Gastroesophageal sphincter (tissue), 4 donors: ENCODE measurements at regions not wholly inside any gene's neighbourhood (a gene's known extent, or its start where the extent isn't known, plus 50 kb on each side); places are given as distances from the start of the nearest gene placed in this dataset.

Experiments
- ATAC-seq: fragments of 150-250 bp; one replicate; pipeline ENCODE4 v1.9.1; 2016; ENCODE audit warnings: mild to moderate bottlenecking, moderate library complexity
- H3K27ac ChIP-seq, 4 donors: fragments of 200-600 bp; sonication (generic) in 3 of 4; 1 replicate in 3 of 4; 2 replicates in 1 of 4; pipeline ENCODE4 v1.5.1; 2016 to 2019
- H3K27me3 ChIP-seq: fragments of 200-600 bp; sonication (generic); one replicate; pipeline ENCODE4 v1.5.1; 2019
- H3K36me3 ChIP-seq, 2 donors: fragments of 200-600 bp; sonication (generic); one replicate each; pipeline ENCODE4 v1.5.1; 2019; ENCODE audit warnings: control low read depth in 1 of 2
- H3K4me1 ChIP-seq, 3 donors: fragments of 200-600 bp; sonication (generic); 1 replicate in 2 of 3; 2 replicates in 1 of 3; pipeline ENCODE4 v1.5.1; 2016 to 2019; ENCODE audit warnings: control low read depth in 2 of 3
- H3K4me3 ChIP-seq, 2 donors: fragments of 200-600 bp; sonication (generic); one replicate each; pipeline ENCODE4 v1.5.1; 2019; ENCODE audit warnings: mild to moderate bottlenecking in 1 of 2, moderate library complexity in 1 of 2
- H3K9me3 ChIP-seq, 3 donors: fragments of 200-600 bp; sonication (generic); one replicate each; pipeline ENCODE4 v1.5.1; 2017 to 2019; ENCODE audit warnings: control low read depth in 2 of 3
- CTCF ChIP-seq, 4 experiments: fragments of 200-600 bp in 2 of 4; fragments of 450-650 bp in 2 of 4; sonication (generic) in 1 of 4; IDR thresholded peaks; one replicate each; pipeline ENCODE4 v1.5.1; 2017 to 2019; ENCODE audit warnings: antibody characterized with exemption in 4 of 4, mild to moderate bottlenecking in 2 of 4, moderate library complexity in 2 of 4
- EP300 ChIP-seq: sonication (generic); formaldehyde crosslinking; IDR thresholded peaks from one replicate; pipeline ENCODE4 v1.6.1; 2017; ENCODE audit warnings: antibody characterized with exemption, mild to moderate bottlenecking
- POLR2A ChIP-seq, 2 donors: fragments of 450-650 bp; IDR thresholded peaks; one replicate each; pipeline ENCODE4 v1.6.1; 2017; ENCODE audit warnings: antibody characterized with exemption in 2 of 2, mild to moderate bottlenecking in 2 of 2, moderate library complexity in 1 of 2
- POLR2AphosphoS5 ChIP-seq: sonication (generic); formaldehyde crosslinking; IDR thresholded peaks from one replicate; pipeline ENCODE4 v1.6.1; 2017; ENCODE audit warnings: antibody characterized with exemption
- WGBS, 2 donors: methylation state at CpG; one replicate each; pipeline ENCODE4 v1.1.5; 2018; ENCODE audit warnings: low coverage in 1 of 2; 5-methylcytosine and 5-hydroxymethylcytosine counted together

- Histone ChIP-seq H3K27ac (no peak overlapping the region), H3K4me1 (no peaks in the 10 kb centered on the region), H3K4me3 (no peak overlapping the region), H3K27me3 (no peaks in the 10 kb centered on the region), H3K36me3 (no peaks in the 10 kb centered on the region), H3K9me3 (no peaks in the 10 kb centered on the region)
- no peak for ATAC-seq
- TF ChIP-seq EP300 (no peak), POLR2A (IDR thresholded peaks at IDR 0.05) (no peak), CTCF (IDR thresholded peaks at IDR 0.05) (no peak), POLR2AphosphoS5 (no peak)
- 80 to 81% methylated on average over 1 to 3 of the region's 3 CpGs for WGBS, 2 donors
Observed at GRCh38 chr5:27491746-27492439, 453.5 kb upstream of the CDH9 start.

- H3K36me3 ChIP-seq: no peaks in the 10 kb centered on the region
- H3K27ac ChIP-seq: no peak overlapping the region
- no peaks in the 10 kb centered on the region for H3K4me1 ChIP-seq
- no peak for ATAC-seq
- H3K9me3 ChIP-seq: peaks cover 0 to 1% (median 0%) of the 10 kb centered on the region in 3 donors
- H3K27me3 ChIP-seq: no peaks in the 10 kb centered on the region
- 73 to 79% methylated on average over 2 of the region's 2 CpGs for WGBS, 2 donors
- H3K4me3 ChIP-seq: no peak overlapping the region
- TF ChIP-seq POLR2AphosphoS5 (no peak), EP300 (no peak), CTCF (IDR thresholded peaks at IDR 0.05) (no peak), POLR2A (IDR thresholded peaks at IDR 0.05) (no peak)
Observed at GRCh38 chr5:27491047-27491446, 452.7 kb upstream of the CDH9 start.

- H3K9me3 ChIP-seq: peaks cover 0 to 1% (median 0%) of the 10 kb centered on the region in 3 donors
- no peaks in the 10 kb centered on the region for H3K4me1 ChIP-seq
- TF ChIP-seq CTCF (IDR thresholded peaks at IDR 0.05) (no peak), POLR2AphosphoS5 (no peak)
- WGBS, 2 donors: 71 to 80% methylated on average over 1 of the region's 1 CpG
- H3K4me3 ChIP-seq: no peak overlapping the region
- no peaks in the 10 kb centered on the region for H3K27me3 ChIP-seq
- no peak overlapping the region for H3K27ac ChIP-seq
- no peaks in the 10 kb centered on the region for H3K36me3 ChIP-seq
- ATAC-seq: no peak
Observed at GRCh38 chr5:27489701-27490100, 451.3 kb upstream of the CDH9 start.

GRCh38 chr5:27482663-27483062 lies 444.3 kb upstream of the CDH9 start:
- ATAC-seq: no peak

More at GRCh38 chr5:27482663-27483062, 444.3 kb upstream of the CDH9 start:
- no peaks in the 10 kb centered on the region for H3K36me3 ChIP-seq
- H3K9me3 ChIP-seq: peaks cover 0 to 2% (median 1%) of the 10 kb centered on the region in 3 donors
- H3K27me3 ChIP-seq: no peaks in the 10 kb centered on the region
- no peaks in the 10 kb centered on the region for H3K4me1 ChIP-seq
- 68 to 92% methylated on average over 1 of the region's 1 CpG for WGBS, 2 donors
- no peak overlapping the region for H3K4me3 ChIP-seq
- TF ChIP-seq POLR2AphosphoS5 (no peak), EP300 (no peak), POLR2A (IDR thresholded peaks at IDR 0.05) (no peak), CTCF (IDR thresholded peaks at IDR 0.05) (no peak)
- H3K27ac ChIP-seq: no peak overlapping the region
